Astrocyte (in vitro differentiated cells and primary cell): ENCODE measurements at regions not wholly inside any gene's neighbourhood (a gene's known extent, or its start where the extent isn't known, plus 50 kb on each side); places are given as distances from the start of the nearest gene placed in this dataset.

Experiments used
- DNase-seq: peaks from one replicate; pipeline ENCODE4 v3.0.0-alpha.2; 2010; ENCODE audit warnings: low read depth
- FAIRE-seq: peaks from 2 replicates; lab custom pipeline; 2011; peaks lifted over from hg19 to GRCh38; lab: Jason Lieb, UNC
- H2AFZ ChIP-seq: 2 replicates; pipeline ENCODE4 v1.6.0; 2012; ENCODE audit warnings: low read depth, low read length, inconsistent platforms
- H3K27ac ChIP-seq: 2 replicates; pipeline ENCODE4 v1.5.1; 2011; ENCODE audit warnings: low read depth, low read length, inconsistent platforms
- H3K27me3 ChIP-seq: 2 replicates; pipeline ENCODE4 v1.6.0; 2011; ENCODE audit warnings: low read length, inconsistent platforms; ENCODE audit not compliant: insufficient read depth
- H3K36me3 ChIP-seq: 2 replicates; pipeline ENCODE4 v1.5.1; 2011; ENCODE audit warnings: low read length, inconsistent platforms; ENCODE audit not compliant: insufficient read depth
- H3K4me1 ChIP-seq: 2 replicates; pipeline ENCODE4 v1.5.1; 2011; ENCODE audit warnings: low read length, inconsistent platforms; ENCODE audit not compliant: insufficient read depth
- H3K4me2 ChIP-seq: 2 replicates; pipeline ENCODE4 v1.6.0; 2012; ENCODE audit warnings: low read length, inconsistent platforms
- H3K4me3 ChIP-seq: 2 replicates; pipeline ENCODE4 v1.5.1; 2011; ENCODE audit warnings: low read depth, mild to moderate bottlenecking, low read length, inconsistent platforms; ENCODE audit not compliant: insufficient read depth
- H3K79me2 ChIP-seq: 2 replicates; pipeline ENCODE4 v1.6.0; 2012; ENCODE audit warnings: mild to moderate bottlenecking, low read length, inconsistent platforms; ENCODE audit not compliant: insufficient read depth
- H3K9ac ChIP-seq: 2 replicates; pipeline ENCODE4 v1.6.0; 2012; ENCODE audit warnings: mild to moderate bottlenecking, low read length, inconsistent platforms
- H3K9me3 ChIP-seq: 2 replicates; pipeline ENCODE4 v1.5.1; 2012; ENCODE audit warnings: low read depth, mild to moderate bottlenecking, low read length, inconsistent platforms; ENCODE audit not compliant: insufficient read depth
- H4K20me1 ChIP-seq: 2 replicates; pipeline ENCODE4 v1.6.0; 2012; ENCODE audit warnings: low read length, inconsistent platforms; ENCODE audit not compliant: insufficient read depth
- H3K27ac Mint-ChIP-seq: one replicate; pipeline ENCODE4 v1.8.0; 2021; ENCODE audit warnings: mild to moderate bottlenecking, mixed read lengths; ENCODE audit not compliant: unreplicated experiment
- H3K27me3 Mint-ChIP-seq: one replicate; pipeline ENCODE4 v1.8.0; 2021; ENCODE audit warnings: low read depth, mixed read lengths; ENCODE audit not compliant: unreplicated experiment
- H3K36me3 Mint-ChIP-seq: one replicate; pipeline ENCODE4 v1.8.0; 2021; ENCODE audit warnings: low read depth, mixed read lengths; ENCODE audit not compliant: unreplicated experiment
- H3K4me1 Mint-ChIP-seq: one replicate; pipeline ENCODE4 v1.8.0; 2021; ENCODE audit warnings: low read depth, mixed read lengths; ENCODE audit not compliant: unreplicated experiment
- H3K4me3 Mint-ChIP-seq: one replicate; pipeline ENCODE4 v1.8.0; 2021; ENCODE audit warnings: mild to moderate bottlenecking, moderate library complexity, mixed read lengths; ENCODE audit not compliant: unreplicated experiment
- H3K9me3 Mint-ChIP-seq: one replicate; pipeline ENCODE4 v1.8.0; 2021; ENCODE audit warnings: mild to moderate bottlenecking, mixed read lengths; ENCODE audit not compliant: unreplicated experiment
- EZH2 ChIP-seq: IDR thresholded peaks from 2 replicates; pipeline ENCODE4 v1.6.1; 2012; ENCODE audit warnings: mild to moderate bottlenecking, low read length, inconsistent platforms; ENCODE audit not compliant: insufficient read depth
- TF ChIP-seq, protein P1 (sequence below): IDR thresholded peaks from 2 replicates; pipeline ENCODE4 v1.5.1; 2011; ENCODE audit warnings: low read depth, mild to moderate bottlenecking, inconsistent platforms, low read length, moderate library complexity; ENCODE audit not compliant: insufficient read depth

- TF ChIP-seq EZH2, result no peak
- TF ChIP-seq, protein P1, sequence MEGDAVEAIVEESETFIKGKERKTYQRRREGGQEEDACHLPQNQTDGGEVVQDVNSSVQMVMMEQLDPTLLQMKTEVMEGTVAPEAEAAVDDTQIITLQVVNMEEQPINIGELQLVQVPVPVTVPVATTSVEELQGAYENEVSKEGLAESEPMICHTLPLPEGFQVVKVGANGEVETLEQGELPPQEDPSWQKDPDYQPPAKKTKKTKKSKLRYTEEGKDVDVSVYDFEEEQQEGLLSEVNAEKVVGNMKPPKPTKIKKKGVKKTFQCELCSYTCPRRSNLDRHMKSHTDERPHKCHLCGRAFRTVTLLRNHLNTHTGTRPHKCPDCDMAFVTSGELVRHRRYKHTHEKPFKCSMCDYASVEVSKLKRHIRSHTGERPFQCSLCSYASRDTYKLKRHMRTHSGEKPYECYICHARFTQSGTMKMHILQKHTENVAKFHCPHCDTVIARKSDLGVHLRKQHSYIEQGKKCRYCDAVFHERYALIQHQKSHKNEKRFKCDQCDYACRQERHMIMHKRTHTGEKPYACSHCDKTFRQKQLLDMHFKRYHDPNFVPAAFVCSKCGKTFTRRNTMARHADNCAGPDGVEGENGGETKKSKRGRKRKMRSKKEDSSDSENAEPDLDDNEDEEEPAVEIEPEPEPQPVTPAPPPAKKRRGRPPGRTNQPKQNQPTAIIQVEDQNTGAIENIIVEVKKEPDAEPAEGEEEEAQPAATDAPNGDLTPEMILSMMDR, result no peak
- no peaks in the 10 kb centered on the region for H3K36me3 ChIP-seq
- FAIRE-seq (no peak), DNase-seq (no peak)
- no peak overlapping the region for H3K4me3 ChIP-seq
- H2AFZ ChIP-seq, result no peak overlapping the region
- H3K79me2 ChIP-seq, result no peaks in the 10 kb centered on the region
- no peak overlapping the region for H3K4me2 ChIP-seq
- no peak overlapping the region for H3K27ac Mint-ChIP-seq
- no peaks in the 10 kb centered on the region for H3K4me1 ChIP-seq
- H3K4me1 Mint-ChIP-seq, result peaks cover 11% of the 10 kb centered on the region
- H3K27me3 ChIP-seq, result no peaks in the 10 kb centered on the region
- no peaks in the 10 kb centered on the region for H3K36me3 Mint-ChIP-seq
- H3K9me3 Mint-ChIP-seq, result no peaks in the 10 kb centered on the region
- no peaks in the 10 kb centered on the region for H3K27me3 Mint-ChIP-seq
- no peak overlapping the region for H3K9ac ChIP-seq
- no peaks in the 10 kb centered on the region for H3K9me3 ChIP-seq
- H3K4me3 Mint-ChIP-seq, result no peak overlapping the region
- no peaks in the 10 kb centered on the region for H4K20me1 ChIP-seq
- H3K27ac ChIP-seq, result no peak overlapping the region
Observed at GRCh38 chr9:23933348-23933747, 107.3 kb upstream of the ELAVL2 start.

DNA sequence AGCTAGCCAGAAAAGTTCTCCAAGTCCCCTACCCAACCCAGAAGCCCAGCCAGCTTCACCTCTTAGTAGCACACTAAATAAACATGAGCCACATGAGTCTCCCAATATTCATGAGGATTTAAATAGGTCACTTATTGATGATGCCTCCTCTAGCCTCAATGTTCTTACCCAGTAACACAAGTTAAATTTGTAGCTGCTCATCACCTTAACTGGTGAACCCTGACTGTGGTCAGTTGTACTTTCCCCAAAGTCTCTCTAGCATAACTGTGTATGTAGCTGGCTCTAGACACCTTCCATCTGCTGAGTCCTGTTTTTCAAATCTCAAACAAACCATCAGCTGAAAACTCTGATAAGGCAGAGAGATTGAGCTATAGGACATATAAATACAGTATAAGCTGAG, 100.3 kb upstream of the ELAVL2 start:
- Histone ChIP-seq H4K20me1 (no peaks in the 10 kb centered on the region), H3K4me3 (no peak overlapping the region), H3K4me1 (no peaks in the 10 kb centered on the region), H3K36me3 (no peaks in the 10 kb centered on the region), H3K4me2 (no peak overlapping the region), H3K9ac (no peak overlapping the region), H3K27me3 (no peaks in the 10 kb centered on the region), H3K27ac (no peak overlapping the region), H2AFZ (no peak overlapping the region), H3K9me3 (no peaks in the 10 kb centered on the region), H3K79me2 (no peaks in the 10 kb centered on the region)
- no peaks in the 10 kb centered on the region for H3K4me1 Mint-ChIP-seq
- TF ChIP-seq, protein P1, result no peak
- TF ChIP-seq EZH2, result no peak
- DNase-seq (no peak), FAIRE-seq (no peak)
- H3K27ac Mint-ChIP-seq, result no peak overlapping the region
- H3K4me3 Mint-ChIP-seq, result no peak overlapping the region
- H3K27me3 Mint-ChIP-seq, result no peaks in the 10 kb centered on the region
- H3K36me3 Mint-ChIP-seq, result no peaks in the 10 kb centered on the region
- peaks cover 3% of the 10 kb centered on the region for H3K9me3 Mint-ChIP-seq

DNA sequence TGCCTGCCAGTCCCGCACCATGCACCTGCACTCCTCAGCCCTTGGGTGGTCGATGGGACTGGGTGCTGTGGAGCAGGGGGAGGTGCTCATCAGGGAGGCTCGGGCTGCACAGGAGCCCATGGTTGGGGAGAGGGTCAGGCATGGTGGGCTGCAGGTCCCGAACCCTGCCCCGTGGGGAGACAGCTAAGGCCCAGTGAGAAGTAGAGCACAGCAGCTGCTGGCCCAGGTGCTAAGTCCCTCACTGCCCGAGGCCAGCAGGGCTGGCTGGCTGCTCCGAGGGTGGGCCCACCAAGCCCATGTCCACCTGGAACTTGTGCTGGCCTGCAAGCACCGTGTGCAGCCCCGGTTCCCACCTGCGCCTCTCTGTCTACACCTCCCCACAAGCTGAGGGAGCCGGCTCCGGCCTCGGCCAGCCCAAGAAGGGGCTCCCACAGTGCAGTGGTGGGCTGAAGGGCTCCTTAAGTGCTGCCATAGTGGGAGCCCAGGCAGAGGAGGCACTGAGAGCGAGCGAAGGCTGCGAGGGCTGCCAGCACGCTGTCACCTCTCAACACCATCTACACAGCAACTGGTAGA, 88.5 kb upstream of the ELAVL2 start:
- no peak for DNase-seq

More for the DNA sequence above, 88.5 kb upstream of the ELAVL2 start:
- H3K9ac ChIP-seq, result no peak overlapping the region
- no peak overlapping the region for H3K4me3 Mint-ChIP-seq
- H3K27me3 ChIP-seq, result no peaks in the 10 kb centered on the region
- peaks cover 3% of the 10 kb centered on the region for H3K9me3 Mint-ChIP-seq
- H3K27me3 Mint-ChIP-seq, result no peaks in the 10 kb centered on the region
- H3K36me3 ChIP-seq, result no peaks in the 10 kb centered on the region
- H3K4me2 ChIP-seq, result no peak overlapping the region
- H3K4me3 ChIP-seq, result no peak overlapping the region
- H3K36me3 Mint-ChIP-seq, result no peaks in the 10 kb centered on the region
- no peaks in the 10 kb centered on the region for H4K20me1 ChIP-seq
- no peak overlapping the region for H2AFZ ChIP-seq
- no peaks in the 10 kb centered on the region for H3K4me1 ChIP-seq
- no peaks in the 10 kb centered on the region for H3K9me3 ChIP-seq
- H3K27ac ChIP-seq, result no peak overlapping the region
- TF ChIP-seq EZH2, result no peak
- TF ChIP-seq, protein P1, result no peak
- no peaks in the 10 kb centered on the region for H3K4me1 Mint-ChIP-seq
- no peak for FAIRE-seq
- no peaks in the 10 kb centered on the region for H3K79me2 ChIP-seq
- H3K27ac Mint-ChIP-seq, result no peak overlapping the region
